ENCODE measurements at regions not wholly inside any gene's neighbourhood (a gene's known extent, or its start where the extent isn't known, plus 50 kb on each side); places are given as distances from the start of the nearest gene placed in this dataset.
"Not testable (repeated sequence)": the region's sequence is repeated elsewhere in the genome, so short reads cannot be mapped to it uniquely, and the experiment has no call there.

- H3K27me3 ChIP-seq (ENCODE audit: control insufficient read depth, insufficient read depth, low read length), result no peaks in the 10 kb centered on the region
- H3K9me3 ChIP-seq (ENCODE audit: control insufficient read depth, insufficient read depth, low read length), result no peaks in the 10 kb centered on the region
- DNase-seq (ENCODE audit: low read depth in 4 of 6, low spot score in 6 of 6), result no peak
- H3K4me1 ChIP-seq (ENCODE audit: control insufficient read depth, insufficient read depth, low read length), result no peaks in the 10 kb centered on the region
- no CpG with 5 or more reads among the region's 1 CpG for WGBS (ENCODE audit: insufficient coverage)
- no peaks in the 10 kb centered on the region for H3K36me3 ChIP-seq (ENCODE audit: control insufficient read depth, insufficient read depth, low read length)
- no peak overlapping the region for H3K27ac ChIP-seq (ENCODE audit: low read depth, low read length)
- no peak overlapping the region for H3K4me3 ChIP-seq (ENCODE audit: low read depth, low read length)
These were observed 180.3 kb downstream of the SLITRK1 start for GRCh38 chr13:83702021-83702420.

- H3K27me3 ChIP-seq (ENCODE audit: control insufficient read depth, insufficient read depth, low read length), result no peaks in the 10 kb centered on the region
- H3K4me1 ChIP-seq (ENCODE audit: control insufficient read depth, insufficient read depth, low read length), result no peaks in the 10 kb centered on the region
- H3K9me3 ChIP-seq (ENCODE audit: control insufficient read depth, insufficient read depth, low read length), result no peaks in the 10 kb centered on the region
- H3K36me3 ChIP-seq (ENCODE audit: control insufficient read depth, insufficient read depth, low read length), result no peaks in the 10 kb centered on the region
- H3K27ac ChIP-seq (ENCODE audit: low read depth, low read length), result no peak overlapping the region
- WGBS (ENCODE audit: insufficient coverage), result 80% methylated on average over 1 of the region's 2 CpGs
- no peak for DNase-seq (ENCODE audit: low read depth in 4 of 6, low spot score in 6 of 6)
- H3K4me3 ChIP-seq (ENCODE audit: low read depth, low read length), result no peak overlapping the region
These were observed 189.5 kb downstream of the SLITRK1 start for GRCh38 chr13:83692800-83693199.

GRCh38 chr13:83691966-83692365 lies 190.3 kb downstream of the SLITRK1 start:
- H3K27me3 ChIP-seq (ENCODE audit: control insufficient read depth, insufficient read depth, low read length), result no peaks in the 10 kb centered on the region
- WGBS (ENCODE audit: insufficient coverage), result no CpG with 5 or more reads among the region's 1 CpG

GRCh38 chr13:83681547-83681946 lies 200.7 kb downstream of the SLITRK1 start:
- WGBS (ENCODE audit: insufficient coverage), result 80% methylated on average over 1 of the region's 1 CpG
- H3K27me3 ChIP-seq (ENCODE audit: control insufficient read depth, insufficient read depth, low read length), result no peaks in the 10 kb centered on the region
- H3K4me1 ChIP-seq (ENCODE audit: control insufficient read depth, insufficient read depth, low read length), result no peaks in the 10 kb centered on the region
- H3K36me3 ChIP-seq (ENCODE audit: control insufficient read depth, insufficient read depth, low read length), result no peaks in the 10 kb centered on the region
- no peak overlapping the region for H3K4me3 ChIP-seq (ENCODE audit: low read depth, low read length)
- no peak overlapping the region for H3K27ac ChIP-seq (ENCODE audit: low read depth, low read length)
- H3K9me3 ChIP-seq (ENCODE audit: control insufficient read depth, insufficient read depth, low read length), result no peaks in the 10 kb centered on the region
- DNase-seq (ENCODE audit: low read depth in 4 of 6, low spot score in 6 of 6), result no peak

More at GRCh38 chr13:83691966-83692365, 190.3 kb downstream of the SLITRK1 start:
- no peak for DNase-seq (ENCODE audit: low read depth in 4 of 6, low spot score in 6 of 6)
- no peak overlapping the region for H3K27ac ChIP-seq (ENCODE audit: low read depth, low read length)
- no peaks in the 10 kb centered on the region for H3K4me1 ChIP-seq (ENCODE audit: control insufficient read depth, insufficient read depth, low read length)
- H3K4me3 ChIP-seq (ENCODE audit: low read depth, low read length), result no peak overlapping the region
- H3K9me3 ChIP-seq (ENCODE audit: control insufficient read depth, insufficient read depth, low read length), result no peaks in the 10 kb centered on the region
- no peaks in the 10 kb centered on the region for H3K36me3 ChIP-seq (ENCODE audit: control insufficient read depth, insufficient read depth, low read length)

GRCh38 chr13:83677985-83678384 lies 204.3 kb downstream of the SLITRK1 start:
- no peak overlapping the region for H3K4me3 ChIP-seq (ENCODE audit: low read depth, low read length)
- no peaks in the 10 kb centered on the region for H3K4me1 ChIP-seq (ENCODE audit: control insufficient read depth, insufficient read depth, low read length)
- no peak overlapping the region for H3K27ac ChIP-seq (ENCODE audit: low read depth, low read length)
- DNase-seq (ENCODE audit: low read depth in 4 of 6, low spot score in 6 of 6), result no peak
- H3K9me3 ChIP-seq (ENCODE audit: control insufficient read depth, insufficient read depth, low read length), result no peaks in the 10 kb centered on the region
- H3K27me3 ChIP-seq (ENCODE audit: control insufficient read depth, insufficient read depth, low read length), result no peaks in the 10 kb centered on the region
- no peaks in the 10 kb centered on the region for H3K36me3 ChIP-seq (ENCODE audit: control insufficient read depth, insufficient read depth, low read length)

GRCh38 chr13:83672612-83673011 lies 209.7 kb downstream of the SLITRK1 start:
- H3K36me3 ChIP-seq (ENCODE audit: control insufficient read depth, insufficient read depth, low read length), result no peaks in the 10 kb centered on the region

GRCh38 chr13:83667606-83668005 lies 214.7 kb downstream of the SLITRK1 start:
- peaks cover 3% of the 10 kb centered on the region for H3K9me3 ChIP-seq (ENCODE audit: control insufficient read depth, insufficient read depth, low read length)
- H3K4me1 ChIP-seq (ENCODE audit: control insufficient read depth, insufficient read depth, low read length), result no peaks in the 10 kb centered on the region
- H3K36me3 ChIP-seq (ENCODE audit: control insufficient read depth, insufficient read depth, low read length), result no peaks in the 10 kb centered on the region
- H3K27ac ChIP-seq (ENCODE audit: low read depth, low read length), result no peak overlapping the region
- H3K27me3 ChIP-seq (ENCODE audit: control insufficient read depth, insufficient read depth, low read length), result no peaks in the 10 kb centered on the region
- 100% methylated on average over 1 of the region's 2 CpGs for WGBS (ENCODE audit: insufficient coverage)
- H3K4me3 ChIP-seq (ENCODE audit: low read depth, low read length), result no peak overlapping the region
- DNase-seq (ENCODE audit: low read depth in 4 of 6, low spot score in 6 of 6), result no peak

More at GRCh38 chr13:83672612-83673011, 209.7 kb downstream of the SLITRK1 start:
- no peak for DNase-seq (ENCODE audit: low read depth in 4 of 6, low spot score in 6 of 6)
- Histone ChIP-seq H3K27ac (ENCODE audit: low read depth, low read length) (no peak overlapping the region), H3K4me3 (ENCODE audit: low read depth, low read length) (no peak overlapping the region), H3K9me3 (ENCODE audit: control insufficient read depth, insufficient read depth, low read length) (peaks cover 3% of the 10 kb centered on the region), H3K27me3 (ENCODE audit: control insufficient read depth, insufficient read depth, low read length) (no peaks in the 10 kb centered on the region), H3K4me1 (ENCODE audit: control insufficient read depth, insufficient read depth, low read length) (no peaks in the 10 kb centered on the region)
- 100% methylated on average over 1 of the region's 2 CpGs for WGBS (ENCODE audit: insufficient coverage)

- H3K4me1 ChIP-seq (ENCODE audit: control insufficient read depth, insufficient read depth, low read length), result no peaks in the 10 kb centered on the region
- no CpG with 5 or more reads among the region's 1 CpG for WGBS (ENCODE audit: insufficient coverage)
- DNase-seq (ENCODE audit: low read depth in 4 of 6, low spot score in 6 of 6), result no peak
- H3K9me3 ChIP-seq (ENCODE audit: control insufficient read depth, insufficient read depth, low read length), result peaks cover 3% of the 10 kb centered on the region
- H3K27me3 ChIP-seq (ENCODE audit: control insufficient read depth, insufficient read depth, low read length), result no peaks in the 10 kb centered on the region
- no peaks in the 10 kb centered on the region for H3K36me3 ChIP-seq (ENCODE audit: control insufficient read depth, insufficient read depth, low read length)
- no peak overlapping the region for H3K27ac ChIP-seq (ENCODE audit: low read depth, low read length)
- H3K4me3 ChIP-seq (ENCODE audit: low read depth, low read length), result no peak overlapping the region
These were observed 216.1 kb downstream of the SLITRK1 start for GRCh38 chr13:83666141-83666540.

- no CpG with 5 or more reads among the region's 2 CpGs for WGBS (ENCODE audit: insufficient coverage)
- Histone ChIP-seq H3K9me3 (ENCODE audit: control insufficient read depth, insufficient read depth, low read length) (no peaks in the 10 kb centered on the region), H3K4me1 (ENCODE audit: control insufficient read depth, insufficient read depth, low read length) (no peaks in the 10 kb centered on the region), H3K36me3 (ENCODE audit: control insufficient read depth, insufficient read depth, low read length) (no peaks in the 10 kb centered on the region), H3K27ac (ENCODE audit: low read depth, low read length) (no peak overlapping the region), H3K4me3 (ENCODE audit: low read depth, low read length) (no peak overlapping the region), H3K27me3 (ENCODE audit: control insufficient read depth, insufficient read depth, low read length) (no peaks in the 10 kb centered on the region)
- peak in 1 of 6 donors; percentile 40 for DNase-seq (ENCODE audit: low read depth in 4 of 6, low spot score in 6 of 6)
These were observed 225.0 kb downstream of the SLITRK1 start for GRCh38 chr13:83657281-83657680.

GRCh38 chr13:83642617-83643016 lies 239.7 kb downstream of the SLITRK1 start:
- H3K9me3 ChIP-seq (ENCODE audit: control insufficient read depth, insufficient read depth, low read length); H3K27me3 ChIP-seq (ENCODE audit: control insufficient read depth, insufficient read depth, low read length); H3K27ac ChIP-seq (ENCODE audit: low read depth, low read length); H3K4me1 ChIP-seq (ENCODE audit: control insufficient read depth, insufficient read depth, low read length); DNase-seq (ENCODE audit: low read depth in 4 of 6, low spot score in 6 of 6); H3K4me3 ChIP-seq (ENCODE audit: low read depth, low read length); H3K36me3 ChIP-seq (ENCODE audit: control insufficient read depth, insufficient read depth, low read length): not testable (repeated sequence)
- WGBS (ENCODE audit: insufficient coverage), result 60% methylated on average over 3 of the region's 3 CpGs
